ENCODE measurements at regions not wholly inside any gene's neighbourhood (a gene's known extent, or its start where the extent isn't known, plus 50 kb on each side); places are given as distances from the start of the nearest gene placed in this dataset.

GRCh38 chr3:124402791-124403190 is 327.5 kb upstream of the UMPS start:
- no peak for TF ChIP-seq CTCF (IDR thresholded peaks at IDR 0.05; ENCODE audit: unreplicated experiment)
- Mint-ChIP-seq H3K9me3 (ENCODE audit: unreplicated experiment) (no peaks in the 10 kb centered on the region), H3K4me1 (ENCODE audit: insufficient read depth, unreplicated experiment) (no peaks in the 10 kb centered on the region), H3K36me3 (ENCODE audit: insufficient read depth, unreplicated experiment) (no peaks in the 10 kb centered on the region), H3K27ac (ENCODE audit: low read depth, unreplicated experiment) (no peak overlapping the region), H3K27me3 (ENCODE audit: insufficient read depth, unreplicated experiment) (peaks cover 16% of the 10 kb centered on the region), H3K4me3 (ENCODE audit: unreplicated experiment) (no peak overlapping the region)
- POLR2A ChIA-PET, result no interaction called here
- BruUV-seq (replicated peaks), result no TSS peak
- intact Hi-C loops (cut with micrococcal nuclease), result no loop called here
- CTCF ChIA-PET, result no interaction called here
- DNase-seq (ENCODE audit: unreplicated experiment), result no peak

GRCh38 chr3:124404621-124405020 is 325.6 kb upstream of the UMPS start:
- CTCF ChIA-PET, result interaction anchor here (0.8 to 1.1 kb wide), 2 partner anchors 24 to 88 kb away, joined by 3 read pairs; no protein-coding TSS in a partner anchor
- POLR2A ChIA-PET, result no interaction called here
- Mint-ChIP-seq H3K27ac (ENCODE audit: low read depth, unreplicated experiment) (no peak overlapping the region), H3K27me3 (ENCODE audit: insufficient read depth, unreplicated experiment) (peaks cover 15% of the 10 kb centered on the region), H3K4me3 (ENCODE audit: unreplicated experiment) (no peak overlapping the region), H3K36me3 (ENCODE audit: insufficient read depth, unreplicated experiment) (no peaks in the 10 kb centered on the region), H3K9me3 (ENCODE audit: unreplicated experiment) (no peaks in the 10 kb centered on the region), H3K4me1 (ENCODE audit: insufficient read depth, unreplicated experiment) (peaks cover 6% of the 10 kb centered on the region)
- no peak for DNase-seq (ENCODE audit: unreplicated experiment)
- TF ChIP-seq CTCF (IDR thresholded peaks at IDR 0.05; ENCODE audit: unreplicated experiment), result no peak
- no TSS peak for BruUV-seq (replicated peaks)
- intact Hi-C loops (cut with micrococcal nuclease), result no loop called here

- intact Hi-C loops (cut with micrococcal nuclease), result no loop called here
- CTCF ChIA-PET, result interaction anchor here (0.7 kb wide), 2 partner anchors 14 to 64 kb away, joined by 3 to 4 read pairs; no protein-coding TSS in a partner anchor
- POLR2A ChIA-PET, result interaction anchor here (0.7 kb wide), 1 partner anchor 19 kb away, joined by 3 read pairs; no protein-coding TSS in a partner anchor
These were observed 323.0 kb upstream of the UMPS start for GRCh38 chr3:124407260-124407659.

GRCh38 chr3:124409650-124410275 is 320.5 kb upstream of the UMPS start:
- Mint-ChIP-seq H3K27me3 (ENCODE audit: insufficient read depth, unreplicated experiment) (no peaks in the 10 kb centered on the region), H3K36me3 (ENCODE audit: insufficient read depth, unreplicated experiment) (no peaks in the 10 kb centered on the region), H3K9me3 (ENCODE audit: unreplicated experiment) (no peaks in the 10 kb centered on the region), H3K4me1 (ENCODE audit: insufficient read depth, unreplicated experiment) (peaks cover 18% of the 10 kb centered on the region), H3K27ac (ENCODE audit: low read depth, unreplicated experiment) (peak overlapping the region; percentile 63), H3K4me3 (ENCODE audit: unreplicated experiment) (no peak overlapping the region)
- CTCF ChIA-PET, result interaction anchor here (0.6 to 0.9 kb wide), 3 partner anchors 9 to 209 kb away, joined by 4 read pairs; no protein-coding TSS in a partner anchor
- intact Hi-C loops (cut with micrococcal nuclease), result no loop called here
- POLR2A ChIA-PET, result no interaction called here
- TF ChIP-seq CTCF (IDR thresholded peaks at IDR 0.05; ENCODE audit: unreplicated experiment), result no peak
- DNase-seq (ENCODE audit: unreplicated experiment), result peak; percentile 35
- BruUV-seq (replicated peaks), result no TSS peak

More at GRCh38 chr3:124407260-124407659, 323.0 kb upstream of the UMPS start:
- Mint-ChIP-seq H3K27ac (ENCODE audit: low read depth, unreplicated experiment) (no peak overlapping the region), H3K9me3 (ENCODE audit: unreplicated experiment) (no peaks in the 10 kb centered on the region), H3K27me3 (ENCODE audit: insufficient read depth, unreplicated experiment) (no peaks in the 10 kb centered on the region), H3K36me3 (ENCODE audit: insufficient read depth, unreplicated experiment) (no peaks in the 10 kb centered on the region), H3K4me3 (ENCODE audit: unreplicated experiment) (no peak overlapping the region), H3K4me1 (ENCODE audit: insufficient read depth, unreplicated experiment) (peaks cover 18% of the 10 kb centered on the region)
- no peak for DNase-seq (ENCODE audit: unreplicated experiment)
- TF ChIP-seq CTCF (IDR thresholded peaks at IDR 0.05; ENCODE audit: unreplicated experiment), result no peak
- BruUV-seq (replicated peaks), result no TSS peak

Data from MCF 10A (cell line).